LNCaP clone FGC (cell line): ENCODE measurements at regions not wholly inside any gene's neighbourhood (a gene's known extent, or its start where the extent isn't known, plus 50 kb on each side); places are given as distances from the start of the nearest gene placed in this dataset.

ENCODE experiments used
- DNase-seq: peaks from one replicate; pipeline ENCODE4 v3.0.0-alpha.2; 2011; ENCODE audit warnings: low read depth
- H3K4me3 ChIP-seq: 2 replicates; pipeline ENCODE4 v1.5.1; 2011; ENCODE audit warnings: mild to moderate bottlenecking, low read depth, low read length, control low read depth
- TF ChIP-seq, protein P1 (sequence below): IDR thresholded peaks from 2 replicates; pipeline ENCODE4 v1.5.1; 2012; ENCODE audit warnings: mild to moderate bottlenecking; ENCODE audit not compliant: control insufficient read depth, insufficient read depth; ENCODE audit errors: extremely low read depth

DNA sequence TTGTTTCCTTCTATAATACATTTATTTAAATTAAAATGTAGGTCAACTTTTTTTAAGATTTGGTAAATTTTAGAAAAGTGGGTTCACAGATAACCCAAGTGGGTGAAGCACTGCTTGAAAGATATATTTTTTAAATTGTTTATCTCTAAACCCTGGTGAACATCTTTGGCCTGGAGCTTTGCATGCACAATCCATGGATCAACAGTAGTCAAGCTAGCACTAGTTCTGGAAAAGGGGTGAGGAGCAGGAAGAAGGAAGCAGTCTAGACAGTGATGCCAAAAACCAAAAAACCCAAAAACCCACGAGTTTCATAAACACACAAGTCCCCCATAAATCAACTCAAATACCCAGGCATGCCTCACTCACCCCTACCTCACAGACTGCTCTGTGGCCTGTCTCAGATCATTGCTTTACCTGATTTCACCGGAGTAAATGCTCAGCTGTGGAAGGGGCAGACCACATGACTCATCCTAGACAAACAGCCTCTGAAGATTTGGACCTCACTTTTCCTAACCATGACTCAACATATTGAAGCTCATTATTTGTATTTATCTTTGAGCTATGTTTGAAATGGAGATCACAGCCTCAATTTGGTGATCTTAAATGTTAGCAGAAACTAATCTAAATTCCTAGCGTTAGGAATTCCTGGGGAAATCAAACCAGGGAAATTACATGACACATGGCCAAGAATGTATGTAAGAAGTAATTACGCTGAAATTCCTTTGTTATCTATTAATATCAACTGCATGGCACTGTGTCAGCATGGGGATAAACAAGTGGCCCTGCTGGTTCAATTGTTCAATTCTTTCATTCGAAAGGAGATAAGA, 149.6 kb downstream of the ZNF608 start:
- DNase-seq = no peak
- H3K4me3 ChIP-seq = no peak overlapping the region
- TF ChIP-seq, protein P1, sequence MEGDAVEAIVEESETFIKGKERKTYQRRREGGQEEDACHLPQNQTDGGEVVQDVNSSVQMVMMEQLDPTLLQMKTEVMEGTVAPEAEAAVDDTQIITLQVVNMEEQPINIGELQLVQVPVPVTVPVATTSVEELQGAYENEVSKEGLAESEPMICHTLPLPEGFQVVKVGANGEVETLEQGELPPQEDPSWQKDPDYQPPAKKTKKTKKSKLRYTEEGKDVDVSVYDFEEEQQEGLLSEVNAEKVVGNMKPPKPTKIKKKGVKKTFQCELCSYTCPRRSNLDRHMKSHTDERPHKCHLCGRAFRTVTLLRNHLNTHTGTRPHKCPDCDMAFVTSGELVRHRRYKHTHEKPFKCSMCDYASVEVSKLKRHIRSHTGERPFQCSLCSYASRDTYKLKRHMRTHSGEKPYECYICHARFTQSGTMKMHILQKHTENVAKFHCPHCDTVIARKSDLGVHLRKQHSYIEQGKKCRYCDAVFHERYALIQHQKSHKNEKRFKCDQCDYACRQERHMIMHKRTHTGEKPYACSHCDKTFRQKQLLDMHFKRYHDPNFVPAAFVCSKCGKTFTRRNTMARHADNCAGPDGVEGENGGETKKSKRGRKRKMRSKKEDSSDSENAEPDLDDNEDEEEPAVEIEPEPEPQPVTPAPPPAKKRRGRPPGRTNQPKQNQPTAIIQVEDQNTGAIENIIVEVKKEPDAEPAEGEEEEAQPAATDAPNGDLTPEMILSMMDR = no peak

DNA sequence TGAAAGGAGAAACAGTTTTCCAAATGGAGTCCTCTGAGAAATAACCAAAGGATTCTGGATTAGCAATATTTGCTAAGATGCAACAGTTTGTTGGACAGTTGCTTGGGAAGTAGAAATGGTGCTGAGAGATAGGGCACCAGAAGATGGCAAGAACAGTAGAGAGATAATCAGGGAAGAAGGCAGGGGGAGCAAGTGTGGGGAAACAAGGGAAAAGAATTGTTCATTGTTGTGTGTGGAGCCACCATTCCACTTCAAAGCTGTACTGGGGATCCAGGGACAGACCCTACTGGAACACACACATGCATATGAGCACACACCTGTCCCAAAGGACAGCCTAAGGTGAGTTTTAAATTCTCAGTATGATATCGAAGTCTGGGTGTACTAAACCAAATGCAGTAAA, 152.5 kb downstream of the ZNF608 start:
- TF ChIP-seq, protein P1 = no peak
- no peak for DNase-seq
- H3K4me3 ChIP-seq = no peak overlapping the region

DNA sequence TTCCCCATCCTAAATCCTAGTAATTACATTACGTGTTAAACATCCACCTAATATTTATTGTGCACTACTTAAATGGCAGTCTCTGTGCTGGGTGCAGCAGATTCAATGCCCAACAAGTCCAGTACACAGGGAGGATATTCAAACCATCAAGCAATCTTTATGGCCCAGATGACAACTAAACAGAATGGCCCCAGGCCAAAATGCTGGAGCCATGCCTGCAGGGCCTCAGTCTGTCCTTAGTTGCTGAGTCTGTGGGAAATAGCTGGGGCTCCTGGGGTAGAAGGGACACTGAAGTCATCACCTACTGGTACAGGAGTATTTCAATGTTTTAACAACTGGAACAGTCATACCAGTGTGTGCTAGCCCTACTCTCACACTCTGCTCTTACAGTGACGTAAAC, 153.5 kb downstream of the ZNF608 start:
- H3K4me3 ChIP-seq = no peak overlapping the region
- DNase-seq = no peak
- TF ChIP-seq, protein P1 = no peak

DNA sequence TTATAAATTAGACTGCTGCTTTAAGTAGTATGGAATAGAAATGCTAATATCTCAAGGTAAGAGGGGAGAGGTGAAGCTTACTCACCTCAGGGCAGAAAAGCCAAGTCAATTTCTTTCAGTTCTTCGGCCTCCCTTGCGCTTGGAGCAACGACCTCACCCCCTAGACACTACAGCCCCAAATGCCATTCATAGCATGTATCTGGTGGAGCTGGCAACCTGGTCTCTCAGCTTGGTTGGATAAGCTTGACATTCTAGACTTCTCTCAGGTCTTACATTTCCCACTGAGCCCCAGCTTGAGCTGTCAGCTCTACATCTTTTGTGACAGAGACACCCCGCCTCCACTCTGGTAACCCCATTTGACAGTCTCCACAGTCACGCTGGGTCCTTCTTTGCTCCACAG, 154.9 kb downstream of the ZNF608 start:
- TF ChIP-seq, protein P1 = no peak
- H3K4me3 ChIP-seq = no peak overlapping the region
- DNase-seq = no peak

DNA sequence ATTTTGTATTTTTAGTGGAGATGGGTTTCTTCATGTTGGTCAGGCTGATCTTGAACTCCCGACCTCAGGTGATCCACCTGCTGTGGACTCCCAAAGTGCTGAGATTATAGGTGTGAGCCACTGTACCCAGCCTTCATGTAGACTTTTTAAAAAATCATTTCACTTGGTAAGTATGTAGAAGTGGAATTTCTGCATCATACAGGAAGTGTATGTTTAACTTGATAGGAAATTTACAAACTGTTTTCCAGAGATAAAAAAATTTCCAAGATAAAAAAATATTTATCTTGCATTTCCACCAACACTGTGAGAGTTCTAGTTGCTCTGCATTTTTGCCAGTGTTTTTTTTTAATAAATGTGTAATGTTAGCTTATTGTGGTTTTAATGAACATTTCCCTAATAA, 155.8 kb downstream of the ZNF608 start:
- no peak for DNase-seq
- no peak overlapping the region for H3K4me3 ChIP-seq
- TF ChIP-seq, protein P1 = no peak

DNA sequence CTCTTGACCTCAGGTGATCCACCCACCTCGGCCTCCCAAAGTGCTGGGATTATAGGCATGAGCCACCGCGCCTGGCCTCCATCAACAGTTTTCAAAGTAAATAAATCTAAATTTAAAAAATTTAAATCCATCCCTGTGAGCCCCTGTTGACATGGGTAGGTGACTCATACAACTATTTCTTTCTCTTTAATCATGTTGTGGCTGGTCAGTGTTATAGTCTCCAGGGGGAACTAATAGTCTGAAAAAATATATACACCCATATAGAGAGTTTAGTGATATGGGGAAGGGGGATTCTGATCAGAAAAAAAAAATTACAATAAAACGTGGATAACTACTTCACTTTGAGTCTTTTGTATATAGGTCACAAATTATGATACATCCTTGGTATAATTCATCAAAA, 159.2 kb downstream of the ZNF608 start:
- TF ChIP-seq, protein P1 = no peak
- no peak for DNase-seq
- H3K4me3 ChIP-seq = no peak overlapping the region
